Colon (tissue), 2 donors: ENCODE measurements at regions not wholly inside any gene's neighbourhood (a gene's known extent, or its start where the extent isn't known, plus 50 kb on each side); places are given as distances from the start of the nearest gene placed in this dataset.

Source experiments
- FAIRE-seq: peaks from 2 replicates; lab custom pipeline; 2012; peaks lifted over from hg19 to GRCh38; lab: Jason Lieb, UNC
- donor health status: control.
- donor health status: control.

- no peak for FAIRE-seq
Observed at GRCh38 chr1:30638086-30638485, 85.3 kb downstream of the MATN1 start.

GRCh38 chr1:30637183-30637980 is 86.0 kb downstream of the MATN1 start:
- FAIRE-seq: no peak

- FAIRE-seq: no peak
Observed at GRCh38 chr1:30636621-30637020, 86.8 kb downstream of the MATN1 start.

GRCh38 chr1:30635391-30635975 is 87.9 kb downstream of the MATN1 start:
- no peak for FAIRE-seq

- no peak for FAIRE-seq
Observed at GRCh38 chr1:30634507-30634906, 88.9 kb downstream of the MATN1 start.

- FAIRE-seq: no peak
Observed at GRCh38 chr1:30633294-30633693, 90.1 kb downstream of the MATN1 start.

GRCh38 chr1:30632481-30632880 is 90.9 kb downstream of the MATN1 start:
- no peak for FAIRE-seq

GRCh38 chr1:30631700-30632099 is 91.7 kb downstream of the MATN1 start:
- no peak for FAIRE-seq

- FAIRE-seq: no peak
Observed at GRCh38 chr1:30629501-30629900, 93.9 kb downstream of the MATN1 start.

GRCh38 chr1:30627994-30628393 is 95.4 kb downstream of the MATN1 start:
- FAIRE-seq: no peak

GRCh38 chr1:30627206-30627605 is 96.2 kb downstream of the MATN1 start:
- FAIRE-seq: no peak

- no peak for FAIRE-seq
Observed at GRCh38 chr1:30623431-30623830, 100.0 kb downstream of the MATN1 start.

GRCh38 chr1:30619619-30620018 is 103.8 kb downstream of the MATN1 start:
- FAIRE-seq: no peak

GRCh38 chr1:30618335-30618747 is 105.0 kb downstream of the MATN1 start:
- no peak for FAIRE-seq

- FAIRE-seq: no peak
Observed at GRCh38 chr1:30616759-30617158, 106.6 kb downstream of the MATN1 start.

GRCh38 chr1:30615816-30616590 is 107.4 kb downstream of the MATN1 start:
- FAIRE-seq: no peak

- FAIRE-seq: no peak
Observed at GRCh38 chr1:30615076-30615795, 108.1 kb downstream of the MATN1 start.

GRCh38 chr1:30613188-30613587 is 110.2 kb downstream of the MATN1 start:
- FAIRE-seq: no peak

GRCh38 chr1:30612536-30613065 is 110.8 kb downstream of the MATN1 start:
- FAIRE-seq: no peak

GRCh38 chr1:30611741-30612309 is 111.6 kb downstream of the MATN1 start:
- no peak for FAIRE-seq

- FAIRE-seq: no peak
Observed at GRCh38 chr1:30610917-30611316, 112.5 kb downstream of the MATN1 start.

GRCh38 chr1:30609999-30610345 is 113.4 kb downstream of the MATN1 start:
- no peak for FAIRE-seq
